Activated naive CD4-positive, alpha-beta T cell treated with anti-CD3 and anti-CD28 coated beads, Interleukin-2, amount 50 U/mL, for 24 hours (primary cell): ENCODE measurements at regions not wholly inside any gene's neighbourhood (a gene's known extent, or its start where the extent isn't known, plus 50 kb on each side); places are given as distances from the start of the nearest gene placed in this dataset.

Experiments
- H3K27ac Mint-ChIP-seq: one replicate; pipeline ENCODE4 v1.8.0; 2021; ENCODE audit warnings: mild to moderate bottlenecking, mixed read lengths
- H3K27me3 Mint-ChIP-seq: one replicate; pipeline ENCODE4 v1.8.0; 2021; ENCODE audit warnings: mixed read lengths
- H3K36me3 Mint-ChIP-seq: one replicate; pipeline ENCODE4 v1.8.0; 2021; ENCODE audit warnings: mixed read lengths
- H3K4me1 Mint-ChIP-seq: one replicate; pipeline ENCODE4 v1.8.0; 2021; ENCODE audit warnings: mixed read lengths
- H3K4me3 Mint-ChIP-seq: one replicate; pipeline ENCODE4 v1.8.0; 2021; ENCODE audit warnings: mild to moderate bottlenecking, mixed read lengths
- H3K9me3 Mint-ChIP-seq: one replicate; pipeline ENCODE4 v1.8.0; 2021; ENCODE audit warnings: mixed read lengths

DNA sequence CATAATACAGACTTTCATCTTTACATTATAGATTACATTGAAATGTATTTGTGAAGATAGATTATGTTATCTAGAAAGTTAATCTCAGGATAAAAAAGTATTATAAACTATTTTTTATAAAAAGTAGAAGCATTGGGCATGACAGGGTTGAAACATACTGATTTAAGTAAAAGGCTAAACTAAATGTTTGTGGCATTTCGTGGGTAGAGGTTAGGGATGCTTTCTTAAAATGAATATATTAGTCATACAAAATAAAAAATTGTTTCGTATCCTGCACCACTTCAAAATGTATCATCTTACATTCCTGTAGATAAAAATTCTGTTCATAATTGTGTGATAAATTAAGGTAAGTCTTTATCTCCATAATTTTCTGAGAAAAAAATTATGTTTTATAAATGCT lies 603.6 kb downstream of the SPRY1 start:
- no peaks in the 10 kb centered on the region for H3K9me3 Mint-ChIP-seq
- H3K27me3 Mint-ChIP-seq = no peaks in the 10 kb centered on the region
- H3K27ac Mint-ChIP-seq = no peak overlapping the region
- H3K4me1 Mint-ChIP-seq = no peaks in the 10 kb centered on the region
- H3K36me3 Mint-ChIP-seq = no peaks in the 10 kb centered on the region
- H3K4me3 Mint-ChIP-seq = no peak overlapping the region

DNA sequence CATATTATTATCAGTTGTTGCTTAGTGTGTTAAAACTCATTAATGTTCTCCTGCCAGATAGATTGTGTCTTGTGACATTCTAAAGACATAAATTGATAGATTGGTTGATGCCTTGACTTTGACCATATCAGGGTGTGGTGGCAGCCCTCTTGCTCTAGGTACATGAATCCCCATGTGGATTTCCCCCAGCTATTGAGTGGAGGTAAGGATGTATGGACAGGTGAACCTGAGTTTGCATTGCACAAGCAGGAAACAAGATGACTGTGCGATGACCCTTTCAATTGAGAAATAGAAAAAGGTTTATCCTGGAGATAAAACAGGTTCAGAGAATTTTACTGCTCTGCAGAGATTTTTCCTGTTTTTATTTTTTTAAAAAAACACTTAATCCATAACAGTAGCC lies 619.2 kb downstream of the SPRY1 start:
- Mint-ChIP-seq H3K4me3 (no peak overlapping the region), H3K36me3 (no peaks in the 10 kb centered on the region), H3K27ac (no peak overlapping the region), H3K9me3 (peaks cover 4% of the 10 kb centered on the region), H3K27me3 (no peaks in the 10 kb centered on the region), H3K4me1 (no peaks in the 10 kb centered on the region)

DNA sequence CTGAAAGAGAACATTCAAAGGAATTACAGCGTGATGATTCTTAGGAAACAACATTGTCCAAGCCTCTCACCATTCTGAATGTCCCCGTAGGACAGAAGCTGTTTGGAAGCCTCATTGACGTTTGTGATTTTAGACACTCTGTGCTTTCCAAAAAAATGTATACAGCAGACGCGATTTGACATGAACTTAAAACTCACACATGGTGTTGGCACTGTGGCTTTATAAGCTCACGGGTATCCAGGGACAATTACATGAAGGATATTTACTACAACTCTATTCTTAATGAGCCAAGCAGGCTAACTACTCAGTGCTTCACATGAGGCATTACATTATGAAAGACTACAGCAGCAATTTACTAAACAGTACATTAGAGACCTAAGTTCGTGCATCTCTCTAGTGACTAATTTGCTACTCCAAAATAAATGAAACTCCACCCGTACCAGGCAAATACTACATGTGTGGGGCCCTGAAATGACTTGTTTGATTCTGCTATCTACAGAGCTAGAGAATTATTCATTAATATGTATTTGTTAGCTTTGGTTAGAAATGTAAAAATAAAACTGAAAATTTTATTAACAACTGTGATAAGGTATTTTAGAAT lies 620.7 kb downstream of the SPRY1 start:
- no peaks in the 10 kb centered on the region for H3K27me3 Mint-ChIP-seq
- no peak overlapping the region for H3K4me3 Mint-ChIP-seq
- H3K9me3 Mint-ChIP-seq = no peaks in the 10 kb centered on the region
- no peak overlapping the region for H3K27ac Mint-ChIP-seq
- no peaks in the 10 kb centered on the region for H3K4me1 Mint-ChIP-seq
- no peaks in the 10 kb centered on the region for H3K36me3 Mint-ChIP-seq

- Mint-ChIP-seq H3K27ac (no peak overlapping the region), H3K27me3 (no peaks in the 10 kb centered on the region), H3K9me3 (no peaks in the 10 kb centered on the region), H3K4me3 (no peak overlapping the region), H3K36me3 (no peaks in the 10 kb centered on the region), H3K4me1 (no peaks in the 10 kb centered on the region)
Observed at GRCh38 chr4:124018383-124019317, 622.1 kb downstream of the SPRY1 start.

- H3K27me3 Mint-ChIP-seq = no peaks in the 10 kb centered on the region
- H3K9me3 Mint-ChIP-seq = no peaks in the 10 kb centered on the region
- H3K27ac Mint-ChIP-seq = no peak overlapping the region
- no peaks in the 10 kb centered on the region for H3K4me1 Mint-ChIP-seq
- H3K36me3 Mint-ChIP-seq = no peaks in the 10 kb centered on the region
- no peak overlapping the region for H3K4me3 Mint-ChIP-seq
Observed at GRCh38 chr4:124019749-124020549, 623.4 kb downstream of the SPRY1 start.

- H3K27ac Mint-ChIP-seq = no peak overlapping the region
Observed at GRCh38 chr4:124025000-124025399, 628.4 kb downstream of the SPRY1 start.

GRCh38 chr4:124025428-124025827 lies 628.8 kb downstream of the SPRY1 start:
- no peaks in the 10 kb centered on the region for H3K9me3 Mint-ChIP-seq
- no peak overlapping the region for H3K4me3 Mint-ChIP-seq
- no peaks in the 10 kb centered on the region for H3K36me3 Mint-ChIP-seq
- H3K4me1 Mint-ChIP-seq = no peaks in the 10 kb centered on the region
- no peak overlapping the region for H3K27ac Mint-ChIP-seq
- no peaks in the 10 kb centered on the region for H3K27me3 Mint-ChIP-seq

More at GRCh38 chr4:124025000-124025399, 628.4 kb downstream of the SPRY1 start:
- Mint-ChIP-seq H3K36me3 (no peaks in the 10 kb centered on the region), H3K4me3 (no peak overlapping the region), H3K27me3 (no peaks in the 10 kb centered on the region), H3K4me1 (no peaks in the 10 kb centered on the region), H3K9me3 (no peaks in the 10 kb centered on the region)

- Mint-ChIP-seq H3K9me3 (no peaks in the 10 kb centered on the region), H3K4me1 (no peaks in the 10 kb centered on the region)
Observed at GRCh38 chr4:124028182-124028581, 631.6 kb downstream of the SPRY1 start.

DNA sequence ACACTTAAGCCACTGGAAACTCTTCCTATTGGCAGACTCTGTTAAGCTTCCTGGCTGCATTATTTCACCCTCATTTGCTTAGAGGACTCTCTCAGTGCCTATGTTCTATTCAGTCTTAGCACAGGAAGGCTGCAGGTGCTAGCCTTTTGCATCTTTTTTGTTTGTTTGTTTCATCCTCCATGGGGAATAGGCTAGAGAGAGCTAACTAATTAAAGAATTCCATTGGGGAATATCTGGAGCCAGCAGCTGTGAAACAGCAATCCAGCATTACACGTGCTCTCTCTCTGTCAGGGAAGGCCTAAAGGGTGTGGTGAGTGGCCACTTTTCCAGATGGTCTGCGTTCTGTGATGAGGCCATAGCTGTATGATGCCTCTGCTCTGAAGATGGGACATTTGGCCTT lies 633.6 kb downstream of the SPRY1 start:
- Mint-ChIP-seq H3K27ac (no peak overlapping the region), H3K36me3 (no peaks in the 10 kb centered on the region), H3K9me3 (no peaks in the 10 kb centered on the region), H3K4me3 (no peak overlapping the region), H3K4me1 (no peaks in the 10 kb centered on the region), H3K27me3 (no peaks in the 10 kb centered on the region)

More at GRCh38 chr4:124028182-124028581, 631.6 kb downstream of the SPRY1 start:
- no peaks in the 10 kb centered on the region for H3K36me3 Mint-ChIP-seq
- no peaks in the 10 kb centered on the region for H3K27me3 Mint-ChIP-seq
- no peak overlapping the region for H3K4me3 Mint-ChIP-seq
- H3K27ac Mint-ChIP-seq = no peak overlapping the region

GRCh38 chr4:124032035-124032434 lies 635.4 kb downstream of the SPRY1 start:
- H3K27me3 Mint-ChIP-seq = no peaks in the 10 kb centered on the region
- H3K4me1 Mint-ChIP-seq = no peaks in the 10 kb centered on the region
- H3K27ac Mint-ChIP-seq = no peak overlapping the region
- H3K36me3 Mint-ChIP-seq = no peaks in the 10 kb centered on the region
- no peaks in the 10 kb centered on the region for H3K9me3 Mint-ChIP-seq
- H3K4me3 Mint-ChIP-seq = no peak overlapping the region

GRCh38 chr4:124035364-124036041 lies 638.9 kb downstream of the SPRY1 start:
- no peaks in the 10 kb centered on the region for H3K36me3 Mint-ChIP-seq
- no peak overlapping the region for H3K27ac Mint-ChIP-seq
- no peaks in the 10 kb centered on the region for H3K9me3 Mint-ChIP-seq
- no peaks in the 10 kb centered on the region for H3K4me1 Mint-ChIP-seq
- H3K27me3 Mint-ChIP-seq = no peaks in the 10 kb centered on the region
- no peak overlapping the region for H3K4me3 Mint-ChIP-seq

DNA sequence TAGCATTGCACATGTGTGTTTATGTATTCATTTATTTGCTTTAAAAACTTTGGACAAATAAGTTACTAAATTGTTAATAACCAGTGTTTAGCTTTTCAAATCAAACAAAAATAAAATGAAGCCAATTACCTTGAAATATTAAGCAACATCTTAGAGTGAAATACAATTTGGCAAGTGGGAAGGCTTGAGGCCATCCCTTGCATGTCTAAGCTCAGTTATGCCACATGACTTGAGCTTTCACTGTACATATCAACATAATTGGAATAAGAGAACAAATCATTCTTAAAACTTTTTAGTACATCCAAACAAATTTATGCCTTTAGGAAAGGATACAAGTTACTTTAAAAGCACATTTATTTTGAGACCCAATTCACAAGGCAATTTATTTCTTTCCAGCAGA lies 640.6 kb downstream of the SPRY1 start:
- no peaks in the 10 kb centered on the region for H3K27me3 Mint-ChIP-seq
- H3K9me3 Mint-ChIP-seq = no peaks in the 10 kb centered on the region
- H3K4me1 Mint-ChIP-seq = no peaks in the 10 kb centered on the region
- H3K4me3 Mint-ChIP-seq = no peak overlapping the region
- H3K27ac Mint-ChIP-seq = no peak overlapping the region
- no peaks in the 10 kb centered on the region for H3K36me3 Mint-ChIP-seq

GRCh38 chr4:124044330-124044729 lies 647.7 kb downstream of the SPRY1 start:
- Mint-ChIP-seq H3K36me3 (no peaks in the 10 kb centered on the region), H3K4me1 (no peaks in the 10 kb centered on the region), H3K9me3 (no peaks in the 10 kb centered on the region), H3K4me3 (no peak overlapping the region), H3K27ac (no peak overlapping the region), H3K27me3 (no peaks in the 10 kb centered on the region)

GRCh38 chr4:124044867-124045266 lies 648.3 kb downstream of the SPRY1 start:
- no peaks in the 10 kb centered on the region for H3K4me1 Mint-ChIP-seq
- no peak overlapping the region for H3K27ac Mint-ChIP-seq
- H3K9me3 Mint-ChIP-seq = no peaks in the 10 kb centered on the region
- H3K27me3 Mint-ChIP-seq = no peaks in the 10 kb centered on the region
- no peak overlapping the region for H3K4me3 Mint-ChIP-seq
- no peaks in the 10 kb centered on the region for H3K36me3 Mint-ChIP-seq

DNA sequence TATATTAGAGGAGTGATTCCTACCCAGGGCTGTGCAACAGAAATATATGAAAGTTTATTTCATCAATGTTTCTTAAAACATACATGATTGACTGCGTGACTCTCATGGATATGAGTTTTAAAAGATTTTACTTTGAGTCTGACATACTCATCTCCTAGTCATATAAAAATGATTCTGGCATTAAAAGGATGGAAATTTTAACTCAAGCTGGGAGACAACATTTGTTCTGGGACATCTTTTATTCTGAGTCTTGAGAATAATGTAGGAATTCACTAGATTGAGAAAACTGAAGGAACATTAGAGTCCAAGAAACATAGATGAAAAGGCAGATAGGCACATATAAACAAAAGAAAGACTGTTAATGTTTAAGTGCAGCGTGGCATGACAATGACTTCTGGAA lies 649.6 kb downstream of the SPRY1 start:
- Mint-ChIP-seq H3K4me3 (no peak overlapping the region), H3K27me3 (no peaks in the 10 kb centered on the region), H3K4me1 (no peaks in the 10 kb centered on the region), H3K9me3 (no peaks in the 10 kb centered on the region), H3K27ac (no peak overlapping the region), H3K36me3 (no peaks in the 10 kb centered on the region)
